ENCODE measurements at regions not wholly inside any gene's neighbourhood (a gene's known extent, or its start where the extent isn't known, plus 50 kb on each side); places are given as distances from the start of the nearest gene placed in this dataset.
"Not testable (repeated sequence)": the region's sequence is repeated elsewhere in the genome, so short reads cannot be mapped to it uniquely, and the experiment has no call there.

- DNase-seq (ENCODE audit: low read depth) = no peak
These were observed 391.6 kb upstream of the PROK2 start for GRCh38 chr3:72176537-72177041.

- no peak for DNase-seq (ENCODE audit: low read depth)
These were observed 390.4 kb upstream of the PROK2 start for GRCh38 chr3:72175296-72175858.

- DNase-seq (ENCODE audit: low read depth) = no peak
These were observed 389.9 kb upstream of the PROK2 start for GRCh38 chr3:72174890-72175289.

GRCh38 chr3:72174040-72174439, 389.1 kb upstream of the PROK2 start:
- no peak for DNase-seq (ENCODE audit: low read depth)

GRCh38 chr3:72171946-72172345, 387.0 kb upstream of the PROK2 start:
- no peak for DNase-seq (ENCODE audit: low read depth)

- no peak for DNase-seq (ENCODE audit: low read depth)
These were observed 386.5 kb upstream of the PROK2 start for GRCh38 chr3:72171463-72171881.

- no peak for DNase-seq (ENCODE audit: low read depth)
These were observed 384.9 kb upstream of the PROK2 start for GRCh38 chr3:72169561-72170472.

GRCh38 chr3:72169120-72169519, 384.2 kb upstream of the PROK2 start:
- no peak for DNase-seq (ENCODE audit: low read depth)

GRCh38 chr3:72165808-72166207, 380.9 kb upstream of the PROK2 start:
- DNase-seq (ENCODE audit: low read depth) = no peak

GRCh38 chr3:72165317-72165716, 380.4 kb upstream of the PROK2 start:
- no peak for DNase-seq (ENCODE audit: low read depth)

GRCh38 chr3:72164635-72164978, 379.7 kb upstream of the PROK2 start:
- no peak for DNase-seq (ENCODE audit: low read depth)

GRCh38 chr3:72163809-72164634, 379.1 kb upstream of the PROK2 start:
- DNase-seq (ENCODE audit: low read depth) = no peak

- no peak for DNase-seq (ENCODE audit: low read depth)
These were observed 377.8 kb upstream of the PROK2 start for GRCh38 chr3:72162649-72163184.

- no peak for DNase-seq (ENCODE audit: low read depth)
These were observed 377.1 kb upstream of the PROK2 start for GRCh38 chr3:72161881-72162595.

GRCh38 chr3:72161285-72161684, 376.3 kb upstream of the PROK2 start:
- not testable (repeated sequence) for DNase-seq (ENCODE audit: low read depth)

GRCh38 chr3:72160351-72160750, 375.4 kb upstream of the PROK2 start:
- DNase-seq (ENCODE audit: low read depth) = no peak

GRCh38 chr3:72159487-72159886, 374.5 kb upstream of the PROK2 start:
- no peak for DNase-seq (ENCODE audit: low read depth)

GRCh38 chr3:72158639-72159326, 373.8 kb upstream of the PROK2 start:
- DNase-seq (ENCODE audit: low read depth) = no peak

- no peak for DNase-seq (ENCODE audit: low read depth)
These were observed 373.0 kb upstream of the PROK2 start for GRCh38 chr3:72157748-72158638.
